ENCODE measurements at regions not wholly inside any gene's neighbourhood (a gene's known extent, or its start where the extent isn't known, plus 50 kb on each side); places are given as distances from the start of the nearest gene placed in this dataset.

DNA sequence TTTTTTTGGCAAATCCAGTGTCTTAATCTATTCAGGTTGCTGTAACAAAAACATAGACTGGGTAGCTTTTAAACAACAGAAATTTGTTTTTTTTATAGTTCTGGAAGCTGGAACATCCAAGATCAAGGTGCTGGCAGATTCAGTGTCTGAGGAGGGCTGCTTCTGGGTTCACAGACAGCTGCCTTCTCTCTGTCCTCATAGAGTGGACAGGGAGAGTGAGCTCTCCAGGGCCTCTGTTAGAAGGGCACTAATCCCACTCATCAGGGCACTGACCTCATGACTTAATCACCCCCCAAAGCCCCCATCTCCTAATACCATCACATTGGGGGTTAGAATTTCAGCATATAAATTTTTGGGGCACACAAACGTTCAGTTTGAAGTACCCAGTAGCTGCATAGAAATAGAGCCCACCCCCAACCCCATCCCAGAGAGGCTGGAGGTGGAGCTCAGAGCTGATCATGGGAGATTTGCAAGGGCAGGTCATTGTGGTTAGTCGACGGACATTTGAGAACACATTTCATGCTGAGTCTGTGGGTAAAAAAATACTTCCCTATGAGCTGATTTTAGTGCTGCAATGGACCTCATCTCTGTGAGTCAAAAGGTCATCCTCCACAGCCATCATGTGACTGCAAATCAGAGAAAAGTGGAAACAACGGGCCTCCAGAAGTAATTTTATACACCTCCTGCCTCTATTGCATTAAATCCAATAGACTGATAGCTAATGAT, 203.1 kb upstream of the CADM1 start:
- no peak for TF ChIP-seq CTCF (IDR thresholded peaks at IDR 0.05; ENCODE audit: borderline replicate concordance, insufficient read depth, low read depth, low read length)
- no peak overlapping the region for H3K4me3 ChIP-seq (ENCODE audit: low read depth, low read length)

- no peak overlapping the region for H3K4me3 ChIP-seq (ENCODE audit: low read depth, low read length)
- TF ChIP-seq CTCF (IDR thresholded peaks at IDR 0.05; ENCODE audit: borderline replicate concordance, insufficient read depth, low read depth, low read length) = no peak
Observed at GRCh38 chr11:115706626-115707135, 202.5 kb upstream of the CADM1 start.

- no peak overlapping the region for H3K4me3 ChIP-seq (ENCODE audit: low read depth, low read length)
- TF ChIP-seq CTCF (IDR thresholded peaks at IDR 0.05; ENCODE audit: borderline replicate concordance, insufficient read depth, low read depth, low read length) = no peak
Observed at GRCh38 chr11:115705200-115705599, 201.0 kb upstream of the CADM1 start.

DNA sequence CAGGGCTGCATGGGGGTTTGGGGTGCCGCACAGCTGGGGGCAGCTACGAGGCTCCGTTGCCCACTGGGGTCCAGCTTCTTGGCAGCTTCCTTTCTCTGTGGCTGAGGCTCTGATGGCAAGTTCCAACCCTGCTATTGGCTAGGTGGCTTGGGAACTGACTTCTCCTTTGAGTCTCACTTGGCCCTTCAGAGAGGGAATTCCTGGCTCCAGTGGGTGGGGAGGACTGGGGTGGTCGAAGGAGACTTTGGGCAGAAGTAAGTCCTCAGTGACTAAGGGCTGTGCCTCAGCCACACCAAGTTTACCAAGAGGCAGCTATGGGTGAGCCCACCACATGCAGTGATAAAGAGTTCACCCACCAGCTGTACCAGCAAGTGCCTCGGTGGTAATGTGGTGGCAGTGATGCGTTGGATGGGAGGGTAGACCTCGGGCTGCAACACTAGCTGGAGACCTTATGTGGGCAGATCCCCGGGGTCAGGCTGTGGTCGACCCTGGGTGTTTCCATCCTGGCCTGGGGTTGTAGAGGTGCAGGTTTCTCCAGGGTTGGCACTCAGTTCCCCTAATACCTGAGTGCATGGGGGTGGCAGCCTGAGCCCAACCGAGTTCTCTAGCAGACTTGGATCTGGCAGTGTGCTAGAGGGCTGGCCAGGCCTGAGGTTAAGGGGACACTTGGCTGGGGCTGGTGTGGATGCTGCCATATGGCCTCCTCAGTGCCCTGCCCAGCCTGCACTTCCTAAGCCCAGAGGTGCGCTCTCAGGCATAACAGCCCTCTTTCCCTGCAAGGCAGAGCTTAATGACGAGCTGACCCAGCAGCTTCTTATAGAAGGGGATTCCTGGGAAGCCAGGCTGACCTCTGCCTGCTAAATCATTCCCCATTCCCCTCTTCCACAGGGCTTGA, 197.0 kb upstream of the CADM1 start:
- H3K4me3 ChIP-seq (ENCODE audit: low read depth, low read length) = no peak overlapping the region
- TF ChIP-seq CTCF (IDR thresholded peaks at IDR 0.05; ENCODE audit: borderline replicate concordance, insufficient read depth, low read depth, low read length) = no peak

- TF ChIP-seq CTCF (IDR thresholded peaks at IDR 0.05; ENCODE audit: borderline replicate concordance, insufficient read depth, low read depth, low read length) = no peak
- no peak overlapping the region for H3K4me3 ChIP-seq (ENCODE audit: low read depth, low read length)
Observed at GRCh38 chr11:115700496-115700895, 196.3 kb upstream of the CADM1 start.

DNA sequence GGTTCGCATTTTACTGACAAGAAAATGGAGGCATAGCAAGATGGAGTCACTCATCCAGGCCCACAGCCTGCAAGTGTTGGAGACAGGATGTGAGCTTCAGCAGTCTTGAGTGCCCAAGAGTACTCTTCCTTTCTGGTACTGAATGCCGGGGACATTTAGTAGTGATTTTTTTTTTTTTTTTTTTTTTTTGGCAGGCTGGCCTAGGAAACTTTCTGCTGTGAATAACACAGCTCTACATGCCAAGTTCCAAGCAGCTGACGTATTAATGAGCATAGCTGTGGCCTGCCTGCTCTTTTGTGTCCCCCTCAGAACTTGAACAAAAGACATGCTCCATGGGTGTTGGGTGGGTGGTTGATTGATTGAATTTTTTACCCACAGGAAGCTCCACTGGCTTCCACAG, 195.5 kb upstream of the CADM1 start:
- no peak overlapping the region for H3K4me3 ChIP-seq (ENCODE audit: low read depth, low read length)
- no peak for TF ChIP-seq CTCF (IDR thresholded peaks at IDR 0.05; ENCODE audit: borderline replicate concordance, insufficient read depth, low read depth, low read length)

All from GM12875 (cell line).